Ishikawa (cell line): ENCODE measurements at regions not wholly inside any gene's neighbourhood (a gene's known extent, or its start where the extent isn't known, plus 50 kb on each side); places are given as distances from the start of the nearest gene placed in this dataset.

ENCODE experiments used
- CEBPB ChIP-seq: IDR thresholded peaks from 2 replicates; pipeline ENCODE4 v1.6.1; 2012
- CREB1 ChIP-seq: IDR thresholded peaks from 2 replicates; pipeline ENCODE4 v1.6.1; 2012; ENCODE audit warnings: low read depth
- EP300 ChIP-seq: IDR thresholded peaks from 2 replicates; pipeline ENCODE4 v1.6.1; 2012; ENCODE audit warnings: borderline replicate concordance
- FOXM1 ChIP-seq: IDR thresholded peaks from 2 replicates; pipeline ENCODE4 v1.6.1; 2012; ENCODE audit warnings: low read depth, borderline replicate concordance
- MAX ChIP-seq: IDR thresholded peaks from 2 replicates; pipeline ENCODE4 v1.6.1; 2012
- RAD21 ChIP-seq: IDR thresholded peaks from 2 replicates; pipeline ENCODE4 v1.6.1; 2012; ENCODE audit warnings: low read depth
- REST ChIP-seq: IDR thresholded peaks from 2 replicates; pipeline ENCODE4 v1.6.1; 2012; ENCODE audit warnings: low read depth, mild to moderate bottlenecking
- TCF12 ChIP-seq: IDR thresholded peaks from 2 replicates; pipeline ENCODE4 v1.6.1; 2012; ENCODE audit warnings: low read depth
- TEAD4 ChIP-seq: IDR thresholded peaks from 2 replicates; pipeline ENCODE4 v1.6.1; 2012
- YY1 ChIP-seq: IDR thresholded peaks from 2 replicates; pipeline ENCODE4 v1.6.1; 2012; ENCODE audit warnings: low read depth
- ZBTB7A ChIP-seq: IDR thresholded peaks from 2 replicates; pipeline ENCODE4 v1.6.1; 2012; ENCODE audit warnings: low read depth

- no peak for TF ChIP-seq TCF12
- no peak for TF ChIP-seq FOXM1
- TF ChIP-seq TEAD4: no peak
- no peak for TF ChIP-seq REST
- TF ChIP-seq EP300: no peak
- no peak for TF ChIP-seq CEBPB
- no peak for TF ChIP-seq RAD21
- TF ChIP-seq MAX: no peak
- TF ChIP-seq YY1: no peak
- TF ChIP-seq CREB1: no peak
- no peak for TF ChIP-seq ZBTB7A
Measured at GRCh38 chr12:124082687-124083086, 109.7 kb downstream of the ZNF664 start.
